HG02981 (cell line): ENCODE measurements at regions not wholly inside any gene's neighbourhood (a gene's known extent, or its start where the extent isn't known, plus 50 kb on each side); places are given as distances from the start of the nearest gene placed in this dataset.

ENCODE experiments used
- ATAC-seq: cut with Tn5 transposase; IDR thresholded peaks from one replicate; pipeline ENCODE4 v1.9.1; 2021; ENCODE audit warnings: mild to moderate bottlenecking, moderate library complexity; ENCODE audit not compliant: unreplicated experiment

DNA sequence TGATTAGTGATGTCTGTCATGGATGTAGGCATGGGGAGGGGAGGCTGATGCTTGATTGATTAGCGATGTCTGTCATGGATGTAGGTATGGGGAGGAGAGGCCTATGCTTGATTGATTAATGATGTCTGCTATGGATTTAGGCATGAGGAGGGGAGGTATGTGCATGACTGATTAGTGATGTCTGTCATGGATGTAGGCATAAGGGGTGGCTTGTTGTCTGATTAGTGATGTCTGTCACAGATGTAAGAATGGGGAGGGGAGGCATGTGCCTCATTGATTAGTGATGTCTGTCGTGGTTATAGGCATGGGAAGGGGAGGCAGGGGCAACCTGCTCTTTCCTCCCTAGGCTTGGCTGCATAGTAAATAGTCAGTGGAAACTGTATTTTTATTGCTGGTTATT, 409.4 kb downstream of the HAPSTR1 start:
- no peak for ATAC-seq

DNA sequence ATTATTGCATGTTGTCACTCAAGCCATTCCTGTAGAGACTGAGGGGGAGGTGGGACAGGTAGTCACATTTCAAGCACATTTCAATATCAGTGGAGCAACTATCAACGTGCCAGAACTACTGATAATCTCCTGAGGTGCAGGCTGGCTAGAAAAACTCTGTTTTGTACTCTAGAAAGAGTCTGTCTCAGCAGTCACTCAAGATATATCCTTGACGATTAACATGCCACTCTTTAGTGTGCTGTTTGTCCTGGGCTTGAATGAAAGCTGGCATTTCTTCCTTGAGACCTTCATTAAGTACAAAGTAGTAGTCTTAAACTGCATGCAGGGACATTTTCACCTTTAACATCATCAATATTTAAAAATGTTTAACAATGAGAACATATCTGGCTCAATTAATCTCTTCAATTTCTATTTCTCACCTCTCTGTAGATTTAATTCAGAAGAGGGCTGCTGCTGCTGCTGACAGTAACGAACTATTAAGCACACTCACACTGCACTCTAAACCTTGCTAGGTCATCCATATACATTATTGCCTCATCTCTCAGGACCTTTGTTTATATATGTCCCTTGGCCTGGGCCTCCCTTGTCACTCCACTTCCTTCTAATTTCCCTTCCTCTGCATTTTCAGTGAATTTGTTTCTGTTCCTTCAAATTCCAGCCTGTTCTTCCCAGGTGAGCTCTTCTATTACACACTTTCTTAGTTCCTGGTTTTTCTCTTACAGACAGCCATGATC, 412.0 kb downstream of the HAPSTR1 start:
- ATAC-seq, result no peak

DNA sequence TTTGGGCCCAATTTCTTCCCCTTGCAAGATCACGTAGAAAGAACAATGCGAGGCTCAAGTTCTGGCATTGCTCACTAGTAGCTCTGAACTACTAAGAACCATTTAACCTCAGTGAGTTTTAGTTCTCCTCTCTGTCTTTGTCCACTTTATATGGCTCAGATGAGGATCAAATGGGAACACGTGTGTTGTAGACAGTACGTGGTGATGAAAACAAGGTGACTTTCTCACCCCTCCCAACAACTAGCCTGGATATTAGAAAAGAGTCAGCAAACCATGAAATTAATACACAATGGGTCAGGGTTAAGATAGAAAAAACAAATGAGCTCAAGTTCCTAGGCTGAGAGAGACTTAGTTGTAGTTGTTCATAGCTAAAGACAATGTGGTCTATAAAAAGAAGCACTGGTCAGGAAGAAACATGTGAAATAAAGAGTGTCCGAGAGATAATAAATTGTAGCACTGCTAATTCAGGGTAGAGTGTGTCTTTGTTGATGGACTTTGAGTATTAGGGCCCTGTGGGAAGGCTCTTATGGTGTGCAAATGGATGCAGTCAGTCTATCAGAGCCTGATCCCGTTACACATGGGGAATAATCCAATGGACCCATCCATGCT, 417.0 kb downstream of the HAPSTR1 start:
- no peak for ATAC-seq

DNA sequence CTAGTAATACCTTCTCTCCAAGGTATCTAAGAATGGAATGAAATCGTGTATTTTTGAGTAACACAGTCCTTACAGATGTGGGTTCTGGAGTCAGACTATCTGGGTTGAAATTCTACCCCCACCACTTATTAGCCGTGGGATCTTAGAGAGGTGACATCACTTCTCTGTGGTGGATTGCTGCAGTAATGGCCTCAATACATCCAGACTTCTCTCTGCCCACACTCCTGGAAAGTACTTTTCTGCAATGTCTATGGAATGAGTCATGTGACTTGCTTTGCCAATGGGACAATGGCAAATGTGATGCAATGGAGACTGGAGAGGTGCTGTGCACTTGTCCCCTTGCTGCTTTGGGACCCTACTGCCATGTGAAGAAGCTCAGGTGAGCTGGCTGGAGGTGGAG, 418.2 kb downstream of the HAPSTR1 start:
- ATAC-seq, result no peak

DNA sequence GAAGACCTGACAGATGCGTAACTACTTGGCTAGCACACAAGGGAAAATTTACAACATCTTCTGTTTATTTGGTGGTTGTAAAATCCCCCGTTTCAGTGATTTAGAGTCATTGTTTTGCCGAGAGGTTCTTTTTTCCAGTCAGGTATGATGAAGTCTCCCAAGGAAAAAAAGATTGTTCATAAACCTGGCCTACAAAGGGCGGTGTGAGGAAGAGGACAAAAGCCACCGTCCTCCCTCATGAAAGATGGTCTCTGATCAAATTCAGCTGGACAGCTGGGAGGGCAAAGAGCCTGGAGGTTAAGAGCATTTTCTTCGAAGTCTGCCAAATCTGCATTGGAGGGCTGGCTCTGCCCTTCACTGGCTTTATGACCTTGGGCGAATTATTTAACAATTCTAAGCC, 419.9 kb downstream of the HAPSTR1 start:
- ATAC-seq, result no peak

DNA sequence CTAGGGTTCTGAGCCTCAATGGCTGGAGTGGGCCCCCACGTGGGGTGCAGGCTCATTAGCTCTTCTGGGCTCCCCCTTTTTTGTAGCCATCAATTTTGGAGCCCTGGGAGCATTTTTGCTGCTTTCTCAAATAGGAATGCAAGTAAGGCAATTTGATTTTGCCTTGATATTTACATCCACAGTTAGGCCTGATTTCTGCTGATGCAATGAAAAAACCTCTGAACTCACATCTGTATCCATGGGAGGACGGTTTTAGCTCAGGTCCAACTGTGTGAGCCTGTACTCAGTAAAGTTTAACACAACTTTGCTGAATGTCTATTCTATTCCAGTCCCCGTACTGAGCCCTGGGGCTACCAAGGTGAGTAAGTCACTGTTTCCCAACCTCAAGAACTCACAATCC, 425.0 kb downstream of the HAPSTR1 start:
- ATAC-seq, result no peak

DNA sequence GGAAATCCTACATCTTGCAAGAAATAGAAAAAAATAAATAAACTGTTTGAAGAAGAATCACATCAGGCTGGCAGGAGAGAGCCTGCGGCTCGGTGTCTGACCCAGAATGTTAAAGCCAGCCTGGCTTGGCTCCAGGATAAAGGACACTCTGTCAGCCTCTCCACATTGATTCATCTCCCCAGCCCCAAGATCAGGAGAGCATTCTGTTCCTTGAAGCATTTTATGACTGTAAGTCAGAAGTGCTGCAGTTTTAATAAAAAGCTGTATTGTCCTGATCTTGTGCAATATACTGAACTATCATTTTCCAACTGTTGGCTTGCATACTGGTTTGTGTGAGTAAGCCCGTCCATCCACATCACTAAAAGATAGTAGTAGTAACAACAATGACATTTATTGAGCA, 426.6 kb downstream of the HAPSTR1 start:
- no peak for ATAC-seq

DNA sequence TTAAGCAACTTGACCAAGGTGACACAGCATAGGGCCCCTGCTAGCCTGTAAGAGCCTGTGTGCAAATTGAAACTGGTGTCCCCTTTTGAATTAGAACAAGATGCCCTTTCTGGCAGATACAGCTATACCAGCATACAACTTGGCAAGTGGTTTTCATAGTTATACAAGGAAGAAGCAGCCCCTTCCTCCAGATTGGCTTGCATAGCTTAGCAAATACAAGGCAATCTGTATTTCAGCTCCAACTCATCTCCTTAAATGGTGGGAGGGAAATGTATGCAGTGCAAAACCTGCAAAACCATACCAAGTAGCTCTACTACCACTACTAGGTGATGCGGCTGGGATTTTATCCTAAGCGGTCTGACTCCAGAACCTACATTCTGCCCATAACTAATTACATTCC, 427.1 kb downstream of the HAPSTR1 start:
- ATAC-seq, result no peak

DNA sequence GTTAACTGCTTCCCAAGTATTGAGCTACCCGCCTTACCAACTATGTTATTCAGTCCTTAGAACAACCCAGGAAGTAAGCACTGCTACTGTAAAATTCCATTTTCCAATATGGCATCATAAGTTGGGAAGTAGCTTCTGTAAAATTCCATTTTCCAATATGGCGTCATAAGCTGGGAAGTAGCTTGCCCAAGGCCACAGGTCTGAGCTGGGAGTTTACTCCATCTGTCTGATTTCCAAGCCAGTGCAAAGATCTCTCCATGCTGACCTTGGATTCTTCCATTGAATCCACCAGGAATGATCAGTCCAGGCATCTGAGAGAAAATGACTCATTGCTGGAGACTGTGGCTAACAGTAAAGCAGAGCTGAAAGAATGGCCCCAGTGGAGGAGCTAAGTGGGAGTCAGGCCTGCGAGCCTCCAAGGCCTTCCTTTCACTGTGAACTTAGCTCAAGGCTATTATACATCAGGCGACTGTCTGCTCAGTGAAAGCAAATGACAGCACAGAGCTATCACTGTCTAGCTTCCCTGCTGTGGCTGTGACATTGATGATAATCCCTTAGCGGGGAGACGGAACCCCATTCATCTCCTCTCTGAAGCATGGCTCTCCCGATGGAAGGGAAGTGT, 430.4 kb downstream of the HAPSTR1 start:
- ATAC-seq, result no peak

DNA sequence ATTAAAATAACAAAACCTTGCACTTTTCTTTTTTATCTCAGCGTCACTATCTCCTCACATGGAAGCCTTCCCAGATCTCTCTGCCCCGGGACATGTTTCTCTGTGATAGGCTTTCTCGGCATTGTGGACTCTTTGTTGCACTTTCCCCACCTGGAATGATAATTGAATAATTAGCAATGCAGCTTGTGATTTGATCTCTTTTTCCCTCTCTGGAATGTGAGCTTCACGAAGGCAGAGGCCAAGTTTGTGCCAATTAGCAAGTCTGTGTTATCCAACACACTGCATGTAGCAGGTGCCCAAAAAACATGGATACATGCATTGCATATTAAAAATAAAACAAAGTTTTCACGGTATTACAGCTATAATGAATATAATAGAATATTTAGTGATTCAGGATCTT, 431.2 kb downstream of the HAPSTR1 start:
- no peak for ATAC-seq

DNA sequence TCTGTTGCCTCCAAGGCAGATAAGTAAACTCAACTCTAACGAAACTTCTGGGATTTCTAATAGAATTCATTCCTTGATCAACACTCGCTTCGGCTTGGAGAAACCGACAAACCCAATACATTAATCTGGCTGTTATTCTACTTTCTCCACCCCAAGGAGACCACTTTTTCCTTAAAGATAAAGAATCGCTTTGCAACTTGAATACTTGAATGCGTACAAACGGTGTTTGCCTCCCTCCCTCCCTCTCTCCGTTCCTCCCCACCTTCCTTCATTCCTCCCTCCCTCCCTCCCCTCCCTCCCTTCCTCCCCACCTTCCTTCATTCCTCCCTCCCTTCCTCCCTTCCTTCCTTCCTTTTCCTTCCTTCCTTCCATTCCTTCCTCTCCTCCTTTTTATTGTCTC, 432.6 kb downstream of the HAPSTR1 start:
- ATAC-seq, result no peak

DNA sequence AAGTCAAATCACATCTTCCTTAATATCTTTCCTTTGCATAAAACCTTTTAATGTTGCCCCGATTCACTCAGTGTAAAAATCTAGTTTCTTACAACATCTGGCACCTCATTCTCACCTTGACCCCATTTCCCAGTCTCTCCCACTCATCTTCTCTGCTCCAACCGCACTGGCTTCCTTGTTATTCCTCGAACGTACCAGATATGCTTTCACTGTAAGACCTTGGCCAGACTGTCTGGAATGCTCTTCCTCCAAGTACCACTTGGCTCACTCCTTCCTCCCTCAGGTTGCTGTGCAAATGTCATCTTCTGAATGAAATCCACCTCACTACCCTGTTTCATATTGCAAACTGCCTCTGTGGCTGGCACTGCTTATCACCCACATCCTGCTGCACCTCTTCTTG, 433.6 kb downstream of the HAPSTR1 start:
- ATAC-seq, result no peak

DNA sequence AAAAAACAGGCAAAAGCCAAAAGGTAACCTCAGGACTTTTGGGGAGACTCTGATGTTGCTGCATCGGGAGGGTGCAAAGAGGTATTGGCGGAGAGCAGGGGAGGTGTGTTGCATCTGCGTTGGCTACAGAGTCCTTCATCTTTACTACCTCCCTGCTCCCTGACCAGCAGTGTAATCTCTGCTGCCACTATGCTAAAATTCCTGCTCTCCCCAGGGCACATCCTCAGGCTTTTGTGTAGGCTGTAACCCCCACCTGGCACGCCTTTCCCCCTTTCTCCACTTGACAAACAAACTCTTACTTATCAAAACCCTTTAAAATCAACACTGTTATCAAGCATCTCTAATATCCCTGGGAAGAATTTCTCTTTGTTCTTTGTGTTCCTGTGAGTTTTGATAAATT, 435.3 kb downstream of the HAPSTR1 start:
- ATAC-seq, result no peak

DNA sequence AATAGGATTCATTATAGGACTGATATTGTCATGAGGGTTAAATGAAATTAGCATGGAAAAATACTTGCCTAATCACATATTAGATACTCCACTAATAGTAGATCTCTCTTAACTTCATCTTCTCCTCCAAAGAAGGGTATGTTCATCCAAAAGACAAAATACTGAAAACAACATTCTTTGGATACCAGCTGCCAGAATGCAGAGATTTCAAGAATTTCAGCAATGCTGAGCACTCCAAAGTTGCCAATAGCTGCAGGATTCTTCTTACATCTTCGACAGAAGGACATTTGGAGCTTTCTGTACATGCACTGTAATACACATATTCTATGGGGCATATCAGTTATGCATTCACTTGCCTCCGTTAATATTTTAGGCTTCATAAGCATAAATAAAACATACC, 436.5 kb downstream of the HAPSTR1 start:
- no peak for ATAC-seq

DNA sequence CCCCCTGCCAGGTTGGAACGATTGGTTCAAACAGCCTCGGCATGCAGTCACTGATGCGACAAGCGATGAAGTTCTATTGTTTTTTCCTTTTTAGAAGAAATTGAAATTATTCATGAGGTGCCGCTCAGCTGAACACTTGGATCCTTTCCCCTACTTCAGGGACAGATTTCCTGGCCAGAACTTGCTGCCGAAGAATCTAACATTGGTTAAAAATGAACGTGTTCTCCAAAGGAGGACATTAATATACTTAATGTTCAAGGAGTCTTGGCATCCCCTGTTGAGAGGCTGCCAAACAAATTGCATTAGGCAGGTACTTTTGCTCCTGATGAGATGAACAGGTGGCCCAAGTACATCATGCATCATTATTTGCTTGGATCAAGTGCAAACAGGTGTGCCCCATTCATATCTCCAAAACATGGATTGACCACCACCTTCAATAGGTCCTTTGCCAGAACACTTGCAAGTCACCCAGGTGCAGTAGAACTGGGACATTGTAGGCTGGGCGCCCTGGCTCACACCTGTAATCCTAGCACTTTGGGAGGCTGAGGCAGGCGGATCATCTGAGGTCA, 437.2 kb downstream of the HAPSTR1 start:
- ATAC-seq, result no peak

DNA sequence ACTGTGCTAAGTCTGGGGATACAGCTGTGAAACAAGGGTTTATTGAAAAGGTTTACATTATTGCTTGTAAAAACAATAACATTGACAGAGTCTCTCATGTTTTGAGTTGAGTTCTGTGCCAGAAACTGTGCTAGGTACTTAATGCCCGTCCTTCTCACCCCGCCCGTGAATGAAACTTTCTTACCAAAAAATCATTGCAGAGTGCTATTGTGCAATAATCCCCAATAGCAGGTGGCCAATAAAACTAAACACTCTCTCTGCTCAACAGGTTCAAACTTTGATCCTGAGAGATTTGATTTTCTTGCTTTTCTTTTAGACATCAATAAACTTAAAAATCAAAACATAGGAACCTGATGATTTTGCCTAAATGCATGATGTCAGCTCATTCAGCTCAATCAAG, 441.6 kb downstream of the HAPSTR1 start:
- no peak for ATAC-seq

DNA sequence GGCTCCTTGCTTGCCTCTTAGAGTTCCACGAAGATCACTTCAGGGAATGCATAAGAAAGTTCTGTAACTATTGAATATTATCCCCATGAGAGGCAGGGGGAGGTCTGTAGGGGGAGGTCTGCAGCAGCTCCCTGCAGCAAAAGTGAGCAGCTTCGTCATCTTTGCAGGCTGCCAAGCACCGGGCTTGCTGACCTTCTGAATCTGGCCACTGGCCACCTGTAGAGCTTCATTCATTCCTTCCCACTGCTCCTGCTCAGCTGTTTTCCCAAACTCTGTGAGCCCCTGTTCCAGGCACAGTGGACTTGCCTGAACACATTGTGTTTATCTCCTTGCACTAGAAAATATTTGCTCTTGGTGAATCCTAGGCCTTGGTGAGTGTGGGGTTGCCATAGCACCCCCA, 443.3 kb downstream of the HAPSTR1 start:
- no peak for ATAC-seq

DNA sequence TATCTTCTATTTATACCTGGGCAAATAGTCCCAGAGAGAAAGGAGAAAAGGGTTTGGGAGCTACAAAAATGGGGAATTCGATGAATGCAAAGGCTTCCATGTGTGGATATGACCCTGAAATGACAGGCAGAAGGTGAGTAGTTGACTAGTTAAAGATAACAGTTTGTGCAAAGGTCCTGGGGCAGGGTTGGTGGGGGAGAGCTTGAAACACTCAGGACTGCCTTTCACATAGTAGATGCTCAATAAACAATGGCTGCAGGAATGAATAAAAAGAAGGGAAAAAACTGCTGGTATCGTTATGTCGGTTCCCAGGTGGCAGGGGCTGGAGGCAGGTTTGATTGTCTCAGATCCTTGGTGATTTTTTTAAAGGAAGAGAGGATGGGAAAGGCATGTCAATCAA, 445.5 kb downstream of the HAPSTR1 start:
- no peak for ATAC-seq

DNA sequence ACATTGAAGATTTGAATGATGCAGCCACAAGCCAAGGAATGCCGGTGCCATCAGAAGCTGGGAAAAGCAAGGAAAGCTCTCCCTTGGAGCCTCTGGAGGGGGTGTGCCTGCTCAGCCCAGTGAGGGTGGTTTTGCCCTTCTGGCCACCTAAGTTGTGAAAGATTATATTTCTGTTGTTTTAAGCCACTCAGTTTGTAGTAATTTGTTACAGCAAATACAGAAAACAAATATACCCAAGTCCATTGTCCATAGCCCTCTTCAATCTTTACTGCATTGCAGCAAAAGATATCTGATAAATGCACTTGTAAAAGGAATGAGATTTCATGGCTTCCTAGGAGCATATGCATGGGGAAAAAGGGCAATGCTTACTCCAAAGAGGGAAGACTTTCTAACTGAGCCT, 447.9 kb downstream of the HAPSTR1 start:
- ATAC-seq, result no peak

DNA sequence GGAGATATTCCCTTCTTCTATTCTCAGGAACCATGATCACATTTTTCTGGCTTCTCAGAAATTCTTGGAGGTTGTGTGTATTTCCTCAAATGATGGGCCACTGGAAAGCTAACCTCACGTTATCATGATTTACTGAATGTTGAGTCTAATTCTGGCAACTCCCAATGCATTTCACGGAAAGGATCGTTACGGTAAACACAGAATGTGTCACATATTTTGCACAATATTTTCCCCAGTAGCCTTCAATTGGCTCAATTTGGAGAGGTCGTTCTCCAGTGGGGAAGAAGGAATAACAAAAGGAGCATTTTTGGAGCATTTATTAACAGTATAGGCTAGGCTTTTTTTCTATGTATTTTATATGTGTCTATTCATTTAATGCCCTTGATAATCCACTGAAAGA, 450.3 kb downstream of the HAPSTR1 start:
- no peak for ATAC-seq

DNA sequence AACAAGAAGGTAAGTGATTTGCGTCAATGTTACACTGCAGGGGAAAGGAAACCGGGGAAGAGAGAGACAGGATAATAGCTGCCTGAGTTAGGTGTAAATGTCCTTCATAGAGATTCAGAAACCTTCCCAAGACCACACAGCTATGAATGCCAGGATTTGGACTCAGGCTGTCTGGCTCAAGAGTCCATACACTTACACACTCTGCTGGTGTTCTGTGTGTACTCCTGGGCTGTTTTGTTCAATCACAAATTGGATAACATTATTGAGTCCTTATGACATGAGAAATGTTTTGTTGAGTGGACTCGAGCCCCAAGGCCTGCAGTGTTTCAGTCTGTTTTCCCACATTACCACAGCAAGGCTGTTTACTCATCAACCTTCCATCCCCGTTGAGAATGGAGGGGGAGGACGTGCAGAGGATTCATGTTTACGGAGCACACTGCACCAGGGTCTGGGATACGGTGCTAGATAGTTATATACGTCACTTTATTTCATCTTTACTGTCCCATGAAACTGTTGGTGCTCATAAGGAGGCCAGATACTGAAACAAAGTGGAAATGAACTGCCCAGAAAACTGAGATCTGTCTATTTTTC, 450.8 kb downstream of the HAPSTR1 start:
- ATAC-seq, result no peak
